ENCODE measurements at regions not wholly inside any gene's neighbourhood (a gene's known extent, or its start where the extent isn't known, plus 50 kb on each side); places are given as distances from the start of the nearest gene placed in this dataset.

GRCh38 chr13:86185107-86185506, 385.9 kb upstream of the SLITRK6 start:
- Histone ChIP-seq H3K4me3 (IDR thresholded peaks at IDR 0.05; ENCODE audit: insufficient read depth, low read depth, low read length) (no peak overlapping the region), H3K4me1 (ENCODE audit: low read depth, poor library complexity, severe bottlenecking) (no peaks in the 10 kb centered on the region), H3K36me3 (ENCODE audit: insufficient read depth) (no peaks in the 10 kb centered on the region), H3K27ac (no peak overlapping the region), H2AFZ (ENCODE audit: low read depth) (no peak overlapping the region), H3K79me2 (ENCODE audit: insufficient read depth, low read depth) (no peaks in the 10 kb centered on the region), H3K27me3 (ENCODE audit: insufficient read depth, low read depth) (no peaks in the 10 kb centered on the region), H3K4me2 (no peak overlapping the region), H3K9ac (no peak overlapping the region), H4K20me1 (ENCODE audit: insufficient read depth) (no peaks in the 10 kb centered on the region)
- TF ChIP-seq CTCF (conservative IDR thresholded peaks at IDR 0.05; ENCODE audit: low read depth, low read length): no peak

GRCh38 chr13:86174622-86175021, 375.4 kb upstream of the SLITRK6 start:
- Histone ChIP-seq H3K79me2 (ENCODE audit: insufficient read depth, low read depth) (no peaks in the 10 kb centered on the region), H3K9ac (no peak overlapping the region), H3K4me3 (IDR thresholded peaks at IDR 0.05; ENCODE audit: insufficient read depth, low read depth, low read length) (no peak overlapping the region), H3K27me3 (ENCODE audit: insufficient read depth, low read depth) (no peaks in the 10 kb centered on the region), H3K4me2 (no peak overlapping the region), H3K36me3 (ENCODE audit: insufficient read depth) (no peaks in the 10 kb centered on the region), H4K20me1 (ENCODE audit: insufficient read depth) (no peaks in the 10 kb centered on the region), H3K4me1 (ENCODE audit: low read depth, poor library complexity, severe bottlenecking) (no peaks in the 10 kb centered on the region), H3K27ac (no peak overlapping the region), H2AFZ (ENCODE audit: low read depth) (no peak overlapping the region)
- TF ChIP-seq CTCF (conservative IDR thresholded peaks at IDR 0.05; ENCODE audit: low read depth, low read length): no peak

- H3K79me2 ChIP-seq (ENCODE audit: insufficient read depth, low read depth): no peaks in the 10 kb centered on the region
- no peaks in the 10 kb centered on the region for H3K36me3 ChIP-seq (ENCODE audit: insufficient read depth)
- no peaks in the 10 kb centered on the region for H4K20me1 ChIP-seq (ENCODE audit: insufficient read depth)
- no peak for TF ChIP-seq CTCF (conservative IDR thresholded peaks at IDR 0.05; ENCODE audit: low read depth, low read length)
- H3K27me3 ChIP-seq (ENCODE audit: insufficient read depth, low read depth): no peaks in the 10 kb centered on the region
- H3K4me2 ChIP-seq: no peak overlapping the region
- H3K9ac ChIP-seq: no peak overlapping the region
- H3K4me3 ChIP-seq (IDR thresholded peaks at IDR 0.05; ENCODE audit: insufficient read depth, low read depth, low read length): no peak overlapping the region
- H3K27ac ChIP-seq: no peak overlapping the region
- no peak overlapping the region for H2AFZ ChIP-seq (ENCODE audit: low read depth)
- H3K4me1 ChIP-seq (ENCODE audit: low read depth, poor library complexity, severe bottlenecking): no peaks in the 10 kb centered on the region
These were observed 373.7 kb upstream of the SLITRK6 start for GRCh38 chr13:86172961-86173360.

- no peak for TF ChIP-seq CTCF (conservative IDR thresholded peaks at IDR 0.05; ENCODE audit: low read depth, low read length)
- Histone ChIP-seq H3K79me2 (ENCODE audit: insufficient read depth, low read depth) (no peaks in the 10 kb centered on the region), H3K9ac (no peak overlapping the region), H3K27me3 (ENCODE audit: insufficient read depth, low read depth) (no peaks in the 10 kb centered on the region), H2AFZ (ENCODE audit: low read depth) (no peak overlapping the region), H4K20me1 (ENCODE audit: insufficient read depth) (no peaks in the 10 kb centered on the region), H3K4me3 (IDR thresholded peaks at IDR 0.05; ENCODE audit: insufficient read depth, low read depth, low read length) (no peak overlapping the region), H3K4me1 (ENCODE audit: low read depth, poor library complexity, severe bottlenecking) (no peaks in the 10 kb centered on the region), H3K4me2 (no peak overlapping the region), H3K27ac (no peak overlapping the region), H3K36me3 (ENCODE audit: insufficient read depth) (no peaks in the 10 kb centered on the region)
These were observed 362.0 kb upstream of the SLITRK6 start for GRCh38 chr13:86161257-86161656.

- Histone ChIP-seq H3K36me3 (ENCODE audit: insufficient read depth) (no peaks in the 10 kb centered on the region), H3K4me1 (ENCODE audit: low read depth, poor library complexity, severe bottlenecking) (no peaks in the 10 kb centered on the region), H3K4me2 (no peak overlapping the region), H3K79me2 (ENCODE audit: insufficient read depth, low read depth) (no peaks in the 10 kb centered on the region), H3K9ac (no peak overlapping the region), H3K27me3 (ENCODE audit: insufficient read depth, low read depth) (no peaks in the 10 kb centered on the region), H4K20me1 (ENCODE audit: insufficient read depth) (no peaks in the 10 kb centered on the region), H2AFZ (ENCODE audit: low read depth) (no peak overlapping the region), H3K4me3 (IDR thresholded peaks at IDR 0.05; ENCODE audit: insufficient read depth, low read depth, low read length) (no peak overlapping the region), H3K27ac (no peak overlapping the region)
- TF ChIP-seq CTCF (conservative IDR thresholded peaks at IDR 0.05; ENCODE audit: low read depth, low read length): no peak
These were observed 356.5 kb upstream of the SLITRK6 start for GRCh38 chr13:86155756-86156155.

Data from KMS-11 (cell line).